Motor neuron (in vitro differentiated cells): ENCODE measurements at regions not wholly inside any gene's neighbourhood (a gene's known extent, or its start where the extent isn't known, plus 50 kb on each side); places are given as distances from the start of the nearest gene placed in this dataset.
"Not testable (repeated sequence)": the region's sequence is repeated elsewhere in the genome, so short reads cannot be mapped to it uniquely, and the experiment has no call there.

Experiments
- ATAC-seq, 8 experiments: fragments of 200-7000 bp; cut with Tn5 transposase; replicated peaks in 6 of 8; 2 replicates each; pipeline ENCODE4 v1.8.0; 2021; ENCODE audit warnings: mild to moderate bottlenecking in 8 of 8, moderate library complexity in 8 of 8
- H3K27ac ChIP-seq, 2 donors: fragments of 250-450 bp; sonication (Bioruptor Pico); 2 replicates each; pipeline ENCODE4 v1.9.0; 2021; ENCODE audit warnings: antibody characterized with exemption in 2 of 2, mild to moderate bottlenecking in 2 of 2, moderate library complexity in 1 of 2
- H3K4me1 ChIP-seq, 2 donors: fragments of 250-450 bp; sonication (Bioruptor Pico); replicated peaks in 1 of 2; 2 replicates each; pipeline ENCODE4 v1.6.1; 2021; ENCODE audit warnings: antibody characterized with exemption in 2 of 2, mild to moderate bottlenecking in 2 of 2, moderate library complexity in 1 of 2
- H3K4me3 ChIP-seq, 5 donors: fragments of 250-450 bp; sonication (Bioruptor Pico); 2 replicates each; pipeline ENCODE4 v1.9.0; 2021; ENCODE audit warnings: antibody characterized with exemption in 5 of 5, mild to moderate bottlenecking in 5 of 5, moderate library complexity in 4 of 5
- WGBS, 10 experiments: fragments of 450-650 bp; shearing (Covaris generic); methylation state at CpG; one replicate each; pipeline ENCODE4 v1.0.0; 2022; 5-methylcytosine and 5-hydroxymethylcytosine counted together
- in situ Hi-C, 9 experiments: fragments of 400-800 bp; cut with MboI; loops; one replicate each; pipeline ENCODE4 v1.15.0; 2021; ENCODE audit warnings: low sequenced_read_pairs in 9 of 9, low pct_unique_long_range_greater_than_20kb in 2 of 9; ENCODE audit not compliant: unreplicated experiment in 9 of 9

DNA sequence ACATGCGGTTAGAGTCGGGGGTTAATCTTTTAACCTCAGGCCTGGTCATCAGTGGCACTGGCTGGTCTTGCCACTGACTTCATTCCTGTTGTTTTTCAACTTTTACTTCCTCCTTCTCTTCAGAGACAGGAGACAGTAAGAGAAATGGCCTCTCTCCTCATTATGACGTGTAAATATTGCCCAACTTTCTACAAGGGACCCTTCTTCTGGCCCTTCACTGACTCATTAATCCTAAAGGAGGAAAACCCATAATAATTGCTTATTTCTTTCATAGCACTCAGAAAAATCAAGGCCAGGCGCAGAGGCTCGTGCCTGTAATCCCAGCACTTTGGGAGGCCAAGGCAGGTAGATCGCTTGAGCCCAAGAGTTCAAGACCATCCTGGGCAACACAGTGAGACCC is 89.3 kb upstream of the SLC1A4 start:
- not testable (repeated sequence) for H3K4me1 ChIP-seq, ATAC-seq, H3K27ac ChIP-seq, H3K4me3 ChIP-seq
- in situ Hi-C loops: loop anchor here in 6 of 9 experiments (25.0 kb wide), 5 partner anchors 137 to 863 kb away; no protein-coding TSS in a partner anchor
- 56 to 100% (median 88%) methylated on average over 1 to 5 of the region's 6 CpGs; no CpG with 5 or more reads in 2 of the 10 experiments for WGBS, 10 experiments

DNA sequence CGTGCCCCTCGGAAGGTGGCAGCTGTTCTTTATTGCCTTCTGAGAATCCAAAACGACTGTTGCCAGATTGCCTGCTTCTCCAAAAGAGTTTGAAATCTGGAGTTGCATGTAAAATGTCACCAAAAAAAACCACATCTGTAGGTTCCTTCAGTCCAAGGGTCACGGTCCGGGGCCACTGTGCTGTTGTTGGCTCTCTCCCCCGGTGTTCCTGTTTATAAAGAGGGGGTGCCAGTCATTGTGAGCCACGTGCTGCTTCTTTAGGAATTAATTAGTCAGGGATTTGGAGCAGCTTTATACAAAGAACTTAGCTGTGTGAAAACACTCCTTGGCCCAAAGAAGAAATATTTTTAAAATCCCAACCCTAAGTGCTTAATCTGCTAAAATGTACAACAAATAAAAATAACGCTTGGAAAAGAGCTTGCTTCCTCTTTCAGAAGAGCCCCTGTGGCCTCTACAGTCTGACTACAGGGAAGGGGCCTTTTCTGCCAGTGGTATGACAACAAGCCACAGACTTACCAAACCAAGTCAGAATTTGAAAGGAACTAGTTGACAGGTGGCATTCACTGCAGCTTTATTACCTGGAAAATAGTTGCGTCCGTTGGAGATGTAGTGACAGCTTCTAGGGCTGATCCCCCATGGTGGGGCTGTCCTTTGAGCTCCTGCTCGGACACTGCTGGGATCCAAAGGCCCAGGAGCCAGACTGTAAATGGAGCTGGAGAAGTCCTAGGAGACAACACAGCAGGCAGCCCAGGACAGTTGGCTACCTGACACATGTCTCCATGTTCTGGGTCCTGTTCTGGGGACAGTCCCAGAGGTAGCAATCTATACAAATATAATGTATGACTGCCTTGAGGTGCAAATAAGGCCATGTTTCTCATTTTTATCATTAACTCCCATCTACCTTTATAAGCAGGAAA is 84.5 kb upstream of the SLC1A4 start:
- Histone ChIP-seq H3K27ac (no peak overlapping the region), H3K4me1 (no peaks in the 10 kb centered on the region), H3K4me3 (no peak overlapping the region)
- no peak for ATAC-seq
- in situ Hi-C loops: loop anchor here in 6 of 9 experiments (25.0 kb wide), 4 partner anchors 133 to 658 kb away; no protein-coding TSS in a partner anchor
- WGBS, 10 experiments: 8 to 94% (median 56%) methylated on average over 1 to 9 of the region's 11 CpGs; no CpG with 5 or more reads in 4 of the 10 experiments

DNA sequence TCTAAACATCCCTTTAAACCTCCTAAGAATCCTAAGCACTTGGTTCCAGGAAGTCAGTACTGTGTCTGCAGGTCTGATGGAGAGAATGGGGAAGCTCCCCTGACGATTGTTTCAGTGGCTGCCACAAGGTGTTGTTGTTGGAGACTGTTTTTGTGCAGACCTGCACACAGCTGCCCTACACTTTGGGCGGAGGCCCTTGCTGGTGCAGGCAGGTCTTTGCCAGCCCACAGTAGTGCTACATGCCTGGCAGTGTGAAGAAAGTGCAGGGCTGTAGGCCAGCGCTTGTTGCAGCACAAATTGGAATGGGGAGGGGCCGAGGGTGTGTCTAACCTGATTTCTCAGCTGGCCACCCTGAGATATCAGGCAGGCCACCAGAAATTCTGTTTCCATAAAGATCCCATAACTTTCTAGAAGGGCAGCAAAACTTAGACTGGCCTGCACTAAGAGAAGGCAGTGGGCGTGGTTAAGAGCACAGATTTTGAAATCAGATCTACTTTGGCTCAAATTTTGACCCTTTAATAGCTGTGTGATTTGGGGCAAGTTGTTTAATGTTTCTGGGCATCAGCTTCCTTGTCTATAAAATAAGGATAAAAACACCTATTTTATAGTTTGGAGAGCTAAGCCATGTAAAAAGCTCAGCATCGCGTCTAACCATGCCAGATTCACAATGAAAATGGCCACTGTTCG is 83.7 kb upstream of the SLC1A4 start:
- Histone ChIP-seq H3K27ac (no peak overlapping the region), H3K4me3 (no peak overlapping the region), H3K4me1 (no peaks in the 10 kb centered on the region)
- peak in 2 of 8 experiments; percentile 29 to 35 for ATAC-seq
- in situ Hi-C loops: loop anchor here in 6 of 9 experiments (25.0 kb wide), 4 partner anchors 132 to 657 kb away; no protein-coding TSS in a partner anchor
- WGBS, 10 experiments: 0 to 93% (median 72%) methylated on average over 1 to 7 of the region's 8 CpGs

DNA sequence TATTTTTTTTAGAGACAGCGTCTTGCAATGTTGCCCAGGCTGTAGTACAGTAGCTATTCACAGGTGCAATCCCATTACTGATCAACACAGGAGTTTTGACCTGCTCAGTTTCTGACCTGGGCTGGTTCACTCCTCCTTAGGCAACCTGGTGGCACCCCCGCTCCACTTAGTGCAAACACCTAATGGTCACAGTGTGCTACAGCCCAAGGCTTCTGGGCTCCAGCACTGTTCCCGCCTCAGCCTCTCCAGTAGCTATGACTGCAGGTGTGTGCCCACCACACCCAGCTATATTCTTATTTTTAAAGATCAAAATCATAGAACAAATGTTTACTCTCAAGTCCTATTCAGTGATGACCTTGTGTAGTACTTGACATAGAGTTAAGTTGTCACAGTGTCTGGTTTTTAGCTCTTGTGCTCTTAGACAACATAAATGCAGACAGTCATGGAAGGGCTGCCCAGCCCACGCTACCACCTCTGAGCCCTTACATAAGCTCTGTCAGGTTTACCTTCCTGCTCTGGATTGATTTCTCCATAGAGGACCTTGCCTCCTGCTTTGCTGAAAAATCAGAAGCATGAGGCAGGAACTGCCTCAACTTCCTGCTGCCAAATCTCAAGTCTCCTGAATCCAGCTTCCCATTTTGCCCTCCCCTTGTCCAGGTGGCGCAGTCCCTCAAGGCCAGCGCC is 82.2 kb upstream of the SLC1A4 start:
- Histone ChIP-seq H3K4me3 (no peak overlapping the region), H3K27ac (no peak overlapping the region), H3K4me1 (no peaks in the 10 kb centered on the region)
- in situ Hi-C loops: loop anchor here in 6 of 9 experiments (25.0 kb wide), 4 partner anchors 130 to 655 kb away; no protein-coding TSS in a partner anchor
- WGBS, 10 experiments: 40 to 100% (median 73%) methylated on average over 1 to 5 of the region's 6 CpGs; no CpG with 5 or more reads in 1 of the 10 experiments
- no peak for ATAC-seq

- H3K4me3 ChIP-seq: no peak overlapping the region
- no peaks in the 10 kb centered on the region for H3K4me1 ChIP-seq
- in situ Hi-C loops: loop anchor here in 6 of 9 experiments (25.0 kb wide), 4 partner anchors 129 to 654 kb away; no protein-coding TSS in a partner anchor
- ATAC-seq: no peak
- no peak overlapping the region for H3K27ac ChIP-seq
- WGBS, 10 experiments: 21 to 100% (median 50%) methylated on average over 1 to 2 of the region's 2 CpGs; no CpG with 5 or more reads in 1 of the 10 experiments
These were observed 80.8 kb upstream of the SLC1A4 start for GRCh38 chr2:64908406-64908805.

- ATAC-seq: peak in 3 of 8 experiments; percentile 51 to 84 (median 65)
- in situ Hi-C loops: loop anchor here in 6 of 9 experiments (10.0 to 25.0 kb wide), 5 partner anchors 127 to 652 kb away; no protein-coding TSS in a partner anchor
- Histone ChIP-seq H3K27ac (no peak overlapping the region), H3K4me1 (no peaks in the 10 kb centered on the region), H3K4me3 (no peak overlapping the region)
- 20 to 100% (median 63%) methylated on average over 1 to 4 of the region's 4 CpGs; no CpG with 5 or more reads in 4 of the 10 experiments for WGBS, 10 experiments
These were observed 78.7 kb upstream of the SLC1A4 start for GRCh38 chr2:64910523-64910922.

DNA sequence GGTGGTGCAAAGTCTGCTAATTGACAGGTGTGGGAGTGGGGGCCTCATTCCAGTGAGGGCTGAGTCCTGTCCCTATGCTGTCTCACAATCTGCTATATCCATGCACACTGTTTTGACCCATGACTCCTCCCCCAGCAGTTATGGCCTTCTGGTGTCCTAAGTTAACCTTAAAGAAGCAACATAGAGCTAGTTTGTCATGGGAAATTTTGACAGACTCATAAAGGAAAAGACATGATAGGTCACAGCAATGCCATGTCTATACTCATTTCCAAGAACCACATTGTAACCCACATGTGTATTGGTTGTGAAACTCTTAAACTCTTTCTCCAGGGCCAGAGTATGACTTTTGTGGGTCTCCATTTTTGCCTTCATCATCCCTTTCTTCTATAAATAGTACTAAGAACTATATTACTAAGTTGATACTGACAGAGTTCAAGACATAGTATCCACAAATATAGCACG is 78.2 kb upstream of the SLC1A4 start:
- 0 to 75% (median 43%) methylated on average over 1 of the region's 1 CpG; no CpG with 5 or more reads in 5 of the 10 experiments for WGBS, 10 experiments
- Histone ChIP-seq H3K4me1 (no peaks in the 10 kb centered on the region), H3K4me3 (no peak overlapping the region), H3K27ac (no peak overlapping the region)
- no peak for ATAC-seq
- in situ Hi-C loops: loop anchor here in 6 of 9 experiments (10.0 to 25.0 kb wide), 5 partner anchors 126 to 651 kb away; no protein-coding TSS in a partner anchor

DNA sequence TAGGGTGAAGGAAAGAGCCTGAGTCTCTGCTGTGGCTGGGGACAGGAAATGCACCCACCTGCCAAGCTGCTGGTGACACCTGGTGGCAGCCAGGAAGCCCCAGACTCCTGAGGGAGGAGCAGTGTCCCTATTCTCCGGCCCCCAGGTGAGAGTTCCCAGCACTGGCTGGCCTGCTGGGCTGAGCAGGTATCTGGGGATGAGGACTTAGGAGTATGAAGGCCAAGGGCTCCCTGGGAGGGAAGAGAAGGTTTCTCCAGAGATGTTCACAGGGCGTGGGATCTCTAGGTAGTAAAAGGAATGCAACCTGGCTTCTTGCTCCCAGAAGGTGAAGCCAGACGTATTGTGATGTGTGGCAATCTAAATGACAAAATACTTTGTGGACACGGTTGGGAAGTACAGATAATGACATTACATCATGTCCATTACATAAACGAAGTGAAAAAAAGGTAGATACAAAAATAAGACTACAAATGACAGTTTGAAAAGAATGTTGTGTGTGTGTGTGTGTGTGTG is 75.8 kb upstream of the SLC1A4 start:
- Histone ChIP-seq H3K27ac (no peak overlapping the region), H3K4me1 (no peaks in the 10 kb centered on the region), H3K4me3 (no peak overlapping the region)
- peak in 5 of 8 experiments; percentile 38 to 65 (median 45) for ATAC-seq
- in situ Hi-C loops: loop anchor here in 6 of 9 experiments (10.0 to 25.0 kb wide), 5 partner anchors 124 to 649 kb away; no protein-coding TSS in a partner anchor
- 0 to 90% (median 42%) methylated on average over 1 to 4 of the region's 5 CpGs for WGBS, 10 experiments

GRCh38 chr2:64914247-64914646 is 75.0 kb upstream of the SLC1A4 start:
- Histone ChIP-seq H3K27ac (no peak overlapping the region), H3K4me1 (no peaks in the 10 kb centered on the region), H3K4me3 (no peak overlapping the region)
- 65 to 91% (median 74%) methylated on average over 1 to 9 of the region's 9 CpGs; no CpG with 5 or more reads in 2 of the 10 experiments for WGBS, 10 experiments
- in situ Hi-C loops: loop anchor here in 6 of 9 experiments (10.0 to 25.0 kb wide), 5 partner anchors 123 to 648 kb away; no protein-coding TSS in a partner anchor
- ATAC-seq: no peak

GRCh38 chr2:64914735-64915509 is 74.3 kb upstream of the SLC1A4 start:
- ATAC-seq: peak in 3 of 8 experiments; percentile 23 to 32 (median 24)
- Histone ChIP-seq H3K27ac (no peak overlapping the region), H3K4me1 (no peaks in the 10 kb centered on the region), H3K4me3 (no peak overlapping the region)
- in situ Hi-C loops: loop anchor here in 6 of 9 experiments (5.0 to 25.0 kb wide), 7 partner anchors 122 to 647 kb away; no protein-coding TSS in a partner anchor
- WGBS, 10 experiments: 27 to 87% (median 80%) methylated on average over 2 to 6 of the region's 7 CpGs; no CpG with 5 or more reads in 2 of the 10 experiments

DNA sequence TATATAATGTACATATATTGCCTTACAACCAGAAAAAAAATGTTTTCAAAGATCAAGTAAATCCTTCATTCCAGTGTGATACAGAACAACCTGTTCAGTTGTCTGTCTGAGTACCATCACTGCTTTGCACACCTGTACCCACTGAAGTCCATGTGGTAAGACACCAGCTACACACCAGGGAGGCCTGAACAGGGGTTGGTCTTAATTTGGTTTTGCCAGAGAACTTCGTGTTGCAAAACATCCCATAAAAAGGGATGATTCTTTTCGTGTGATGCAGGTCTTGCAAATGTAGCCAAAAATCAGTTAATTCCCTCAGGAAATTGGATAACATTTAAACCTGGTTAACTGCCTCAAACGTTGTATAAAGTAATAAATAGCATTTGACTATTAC is 73.7 kb upstream of the SLC1A4 start:
- Histone ChIP-seq H3K4me1 (no peaks in the 10 kb centered on the region), H3K4me3 (no peak overlapping the region), H3K27ac (no peak overlapping the region)
- in situ Hi-C loops: loop anchor here in 6 of 9 experiments (5.0 to 25.0 kb wide), 7 partner anchors 122 to 647 kb away; no protein-coding TSS in a partner anchor
- 0 to 53% (median 13%) methylated on average over 1 to 3 of the region's 3 CpGs; no CpG with 5 or more reads in 1 of the 10 experiments for WGBS, 10 experiments
- no peak for ATAC-seq
